ENCODE measurements at regions not wholly inside any gene's neighbourhood (a gene's known extent, or its start where the extent isn't known, plus 50 kb on each side); places are given as distances from the start of the nearest gene placed in this dataset.

GRCh38 chr4:176843710-176844109 is 51.0 kb upstream of the VEGFC start:
- DNase-seq: no peak

GRCh38 chr4:176844448-176844847 is 51.7 kb upstream of the VEGFC start:
- no peak for DNase-seq

- DNase-seq: no peak
Observed at GRCh38 chr4:176845636-176846035, 52.9 kb upstream of the VEGFC start.

- DNase-seq: no peak
Observed at GRCh38 chr4:176849076-176849475, 56.4 kb upstream of the VEGFC start.

- DNase-seq: no peak
Observed at GRCh38 chr4:176850436-176850835, 57.7 kb upstream of the VEGFC start.

GRCh38 chr4:176856421-176856820 is 63.7 kb upstream of the VEGFC start:
- DNase-seq: no peak

- DNase-seq: no peak
Observed at GRCh38 chr4:176858839-176859238, 66.1 kb upstream of the VEGFC start.

GRCh38 chr4:176864238-176864637 is 71.5 kb upstream of the VEGFC start:
- no peak for DNase-seq

- DNase-seq: no peak
Observed at GRCh38 chr4:176868676-176869075, 76.0 kb upstream of the VEGFC start.

- no peak for DNase-seq
Observed at GRCh38 chr4:176872461-176872860, 79.7 kb upstream of the VEGFC start.

GRCh38 chr4:176874721-176875445 is 82.2 kb upstream of the VEGFC start:
- no peak for DNase-seq

GRCh38 chr4:176875446-176875930 is 82.8 kb upstream of the VEGFC start:
- no peak for DNase-seq

- no peak for DNase-seq
Observed at GRCh38 chr4:176879380-176880116, 86.8 kb upstream of the VEGFC start.

GRCh38 chr4:176882206-176882605 is 89.5 kb upstream of the VEGFC start:
- DNase-seq: no peak

- DNase-seq: no peak
Observed at GRCh38 chr4:176883108-176883550, 90.4 kb upstream of the VEGFC start.

GRCh38 chr4:176883681-176884418 is 91.1 kb upstream of the VEGFC start:
- DNase-seq: no peak

GRCh38 chr4:176885224-176885623 is 92.5 kb upstream of the VEGFC start:
- no peak for DNase-seq

GRCh38 chr4:176886135-176886534 is 93.4 kb upstream of the VEGFC start:
- DNase-seq: no peak

- DNase-seq: no peak
Observed at GRCh38 chr4:176889776-176890175, 97.1 kb upstream of the VEGFC start.

- no peak for DNase-seq
Observed at GRCh38 chr4:176894498-176894897, 101.8 kb upstream of the VEGFC start.

- DNase-seq: no peak
Observed at GRCh38 chr4:176896211-176896610, 103.5 kb upstream of the VEGFC start.

- no peak for DNase-seq
Observed at GRCh38 chr4:176897226-176897625, 104.5 kb upstream of the VEGFC start.

GRCh38 chr4:176898791-176899190 is 106.1 kb upstream of the VEGFC start:
- DNase-seq: no peak

Measured in C1 segment of cervical spinal cord (tissue), 14 donors.